NB4 (cell line): ENCODE measurements at regions not wholly inside any gene's neighbourhood (a gene's known extent, or its start where the extent isn't known, plus 50 kb on each side); places are given as distances from the start of the nearest gene placed in this dataset.

ENCODE experiments used
- DNase-seq: peaks from one replicate; pipeline ENCODE4 v3.0.0; 2010; ENCODE audit warnings: low read depth
- H3K4me3 ChIP-seq: one replicate; pipeline ENCODE4 v1.5.1; 2011; ENCODE audit warnings: mild to moderate bottlenecking, low read depth, low read length, moderate library complexity
- CTCF ChIP-seq: IDR thresholded peaks from one replicate; pipeline ENCODE4 v1.5.1; 2012; ENCODE audit warnings: low read depth, low read length
- MAX ChIP-seq: IDR thresholded peaks from 2 replicates; pipeline ENCODE4 v1.6.1; 2011; ENCODE audit warnings: low read depth, low read length
- MYC ChIP-seq: IDR thresholded peaks from 2 replicates; pipeline ENCODE4 v1.6.1; 2011; ENCODE audit warnings: low read depth, low read length
- POLR2A ChIP-seq: IDR thresholded peaks from 2 replicates; pipeline ENCODE4 v1.6.1; 2011; ENCODE audit warnings: mild to moderate bottlenecking; ENCODE audit not compliant: insufficient read length; ENCODE audit errors: extremely low read depth

- no peak for TF ChIP-seq CTCF
- TF ChIP-seq MAX: no peak
- TF ChIP-seq POLR2A: no peak
- no peak for TF ChIP-seq MYC
- no peak overlapping the region for H3K4me3 ChIP-seq
- no peak for DNase-seq
Measured at GRCh38 chr16:52958951-52959350, 93.7 kb downstream of the CHD9NB start.

- no peak for DNase-seq
- TF ChIP-seq MYC: no peak
- TF ChIP-seq MAX: no peak
- TF ChIP-seq CTCF: no peak
- no peak for TF ChIP-seq POLR2A
- no peak overlapping the region for H3K4me3 ChIP-seq
Measured at GRCh38 chr16:52957199-52957598, 95.5 kb downstream of the CHD9NB start.

GRCh38 chr16:52956044-52956443 is 96.7 kb downstream of the CHD9NB start:
- DNase-seq: no peak
- no peak overlapping the region for H3K4me3 ChIP-seq
- TF ChIP-seq POLR2A (no peak), MAX (no peak), MYC (no peak), CTCF (no peak)

GRCh38 chr16:52953215-52953614 is 99.5 kb downstream of the CHD9NB start:
- no peak overlapping the region for H3K4me3 ChIP-seq
- DNase-seq: no peak
- TF ChIP-seq MAX (no peak), POLR2A (no peak), CTCF (no peak), MYC (no peak)

GRCh38 chr16:52948946-52949345 is 103.8 kb downstream of the CHD9NB start:
- TF ChIP-seq CTCF: no peak
- TF ChIP-seq MYC: no peak
- no peak for TF ChIP-seq MAX
- no peak for TF ChIP-seq POLR2A
- no peak for DNase-seq

GRCh38 chr16:52932321-52932720 is 120.4 kb downstream of the CHD9NB start:
- no peak overlapping the region for H3K4me3 ChIP-seq
- no peak for TF ChIP-seq CTCF
- no peak for TF ChIP-seq MYC
- TF ChIP-seq POLR2A: no peak
- TF ChIP-seq MAX: no peak
- no peak for DNase-seq

More at GRCh38 chr16:52948946-52949345, 103.8 kb downstream of the CHD9NB start:
- no peak overlapping the region for H3K4me3 ChIP-seq
